Smooth muscle cell (in vitro differentiated cells): ENCODE measurements at regions not wholly inside any gene's neighbourhood (a gene's known extent, or its start where the extent isn't known, plus 50 kb on each side); places are given as distances from the start of the nearest gene placed in this dataset.
A peak's percentile ranks its signal among the peaks of the same experiment; 100 is the strongest.
"Not testable (repeated sequence)": the region's sequence is repeated elsewhere in the genome, so short reads cannot be mapped to it uniquely, and the experiment has no call there.

Experiments used
- DNase-seq: peaks from one replicate; lab custom pipeline; 2025; ENCODE audit not compliant: unreplicated experiment; lab: John Stamatoyannopoulos, UW
- H2AFZ ChIP-seq: fragments of 200-600 bp; sonication (generic); 2 replicates; pipeline ENCODE4 v1.6.0; 2016; ENCODE audit warnings: antibody characterized with exemption, low read depth, mild to moderate bottlenecking
- H3F3A ChIP-seq: fragments of 200-600 bp; sonication (generic); 2 replicates; pipeline ENCODE4 v1.6.0; 2017; ENCODE audit warnings: antibody characterized with exemption, low read depth
- H3K27ac ChIP-seq: fragments of 200-600 bp; sonication (generic); 2 replicates; pipeline ENCODE4 v1.5.1; 2016; ENCODE audit warnings: low read depth, mild to moderate bottlenecking
- H3K27me3 ChIP-seq: fragments of 200-600 bp; sonication (generic); 2 replicates; pipeline ENCODE4 v1.6.1; 2016; ENCODE audit warnings: low read depth, mild to moderate bottlenecking
- H3K36me3 ChIP-seq: fragments of 200-600 bp; sonication (generic); 2 replicates; pipeline ENCODE4 v1.5.1; 2016; ENCODE audit warnings: low read depth
- H3K4me1 ChIP-seq: fragments of 200-600 bp; sonication (generic); 2 replicates; pipeline ENCODE4 v1.5.1; 2016; ENCODE audit warnings: low read depth
- H3K4me2 ChIP-seq: fragments of 200-600 bp; sonication (generic); 2 replicates; pipeline ENCODE4 v1.6.0; 2016; ENCODE audit warnings: mild to moderate bottlenecking
- H3K4me3 ChIP-seq: fragments of 200-600 bp; sonication (generic); 2 replicates; pipeline ENCODE4 v1.5.1; 2016; ENCODE audit warnings: mild to moderate bottlenecking
- H3K79me2 ChIP-seq: fragments of 200-600 bp; sonication (generic); 2 replicates; pipeline ENCODE4 v1.6.0; 2016; ENCODE audit warnings: low read depth, mild to moderate bottlenecking
- H3K9ac ChIP-seq: fragments of 200-600 bp; sonication (generic); 2 replicates; pipeline ENCODE4 v1.6.0; 2016; ENCODE audit warnings: low read depth
- H3K9me3 ChIP-seq: fragments of 200-600 bp; sonication (generic); replicated peaks from 2 replicates; pipeline ENCODE4 v1.5.1; 2016; ENCODE audit warnings: low read depth
- H4K20me1 ChIP-seq: fragments of 200-600 bp; sonication (generic); 2 replicates; pipeline ENCODE4 v1.6.0; 2016; ENCODE audit warnings: low read depth
- WGBS: methylation state at CpG from one replicate; pipeline ENCODE4 v1.1.7; 2016; ENCODE audit warnings: low lambda C conversion rate; 5-methylcytosine and 5-hydroxymethylcytosine counted together
- TF ChIP-seq, protein P1 (sequence below): fragments of 200-600 bp; sonication (generic); IDR thresholded peaks from 2 replicates; pipeline ENCODE4 v1.5.1; 2017; ENCODE audit warnings: borderline replicate concordance, mild to moderate bottlenecking, antibody characterized with exemption; ENCODE audit not compliant: insufficient read depth, poor library complexity, severe bottlenecking

DNA sequence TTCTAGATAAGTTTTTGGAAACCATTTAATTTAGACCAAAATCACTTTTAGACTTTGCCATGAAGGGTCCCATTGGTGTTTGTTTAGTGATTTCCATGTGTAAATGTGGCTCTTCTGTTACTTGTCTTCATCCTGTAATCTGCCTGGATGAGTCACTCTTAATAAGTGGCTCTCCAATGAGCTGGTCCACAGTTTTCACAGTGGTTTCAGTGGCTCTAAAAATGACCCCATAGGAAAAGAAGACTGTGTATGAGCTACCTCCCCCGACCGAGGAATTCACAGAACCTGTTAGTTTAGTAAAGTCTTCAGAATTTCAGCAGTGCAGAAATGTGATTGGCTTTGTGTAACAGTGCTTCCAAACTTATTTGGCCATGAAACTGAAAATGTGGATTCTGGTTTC, 492.0 kb upstream of the MARCKS start:
- Histone ChIP-seq H3K27ac (peak overlapping the region; percentile 83), H2AFZ (peak overlapping the region; percentile 59), H3K79me2 (no peaks in the 10 kb centered on the region), H3F3A (peaks cover 16% of the 10 kb centered on the region), H3K9me3 (no peaks in the 10 kb centered on the region), H3K4me1 (peaks cover 14% of the 10 kb centered on the region), H3K4me3 (no peak overlapping the region), H4K20me1 (no peaks in the 10 kb centered on the region), H3K9ac (peak overlapping the region; percentile 27), H3K27me3 (no peaks in the 10 kb centered on the region), H3K36me3 (no peaks in the 10 kb centered on the region), H3K4me2 (peak overlapping the region; percentile 66)
- TF ChIP-seq, protein P1, sequence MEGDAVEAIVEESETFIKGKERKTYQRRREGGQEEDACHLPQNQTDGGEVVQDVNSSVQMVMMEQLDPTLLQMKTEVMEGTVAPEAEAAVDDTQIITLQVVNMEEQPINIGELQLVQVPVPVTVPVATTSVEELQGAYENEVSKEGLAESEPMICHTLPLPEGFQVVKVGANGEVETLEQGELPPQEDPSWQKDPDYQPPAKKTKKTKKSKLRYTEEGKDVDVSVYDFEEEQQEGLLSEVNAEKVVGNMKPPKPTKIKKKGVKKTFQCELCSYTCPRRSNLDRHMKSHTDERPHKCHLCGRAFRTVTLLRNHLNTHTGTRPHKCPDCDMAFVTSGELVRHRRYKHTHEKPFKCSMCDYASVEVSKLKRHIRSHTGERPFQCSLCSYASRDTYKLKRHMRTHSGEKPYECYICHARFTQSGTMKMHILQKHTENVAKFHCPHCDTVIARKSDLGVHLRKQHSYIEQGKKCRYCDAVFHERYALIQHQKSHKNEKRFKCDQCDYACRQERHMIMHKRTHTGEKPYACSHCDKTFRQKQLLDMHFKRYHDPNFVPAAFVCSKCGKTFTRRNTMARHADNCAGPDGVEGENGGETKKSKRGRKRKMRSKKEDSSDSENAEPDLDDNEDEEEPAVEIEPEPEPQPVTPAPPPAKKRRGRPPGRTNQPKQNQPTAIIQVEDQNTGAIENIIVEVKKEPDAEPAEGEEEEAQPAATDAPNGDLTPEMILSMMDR, result no peak
- DNase-seq, result no peak
- 44% methylated on average over 2 of the region's 2 CpGs for WGBS

DNA sequence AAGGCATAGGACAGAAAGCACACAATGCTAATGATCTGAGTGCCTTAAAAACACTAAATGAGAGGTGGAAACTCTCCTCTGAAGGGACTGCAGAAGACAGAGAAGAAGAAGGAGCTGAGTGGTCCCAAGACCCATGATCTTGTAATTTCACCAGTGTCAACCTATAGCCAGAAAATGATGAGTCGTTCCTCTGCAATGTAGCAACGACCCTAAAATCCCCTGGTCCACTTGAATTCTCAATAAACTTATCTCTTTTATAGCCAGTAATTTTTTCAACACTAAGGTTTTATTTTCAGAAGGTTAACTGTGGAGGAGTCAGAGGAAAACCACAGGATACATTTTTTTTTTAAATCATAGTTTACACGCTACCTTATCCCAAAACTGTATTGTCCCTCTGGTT, 490.6 kb upstream of the MARCKS start:
- peaks cover 11% of the 10 kb centered on the region for H3K4me1 ChIP-seq
- DNase-seq, result no peak

DNA sequence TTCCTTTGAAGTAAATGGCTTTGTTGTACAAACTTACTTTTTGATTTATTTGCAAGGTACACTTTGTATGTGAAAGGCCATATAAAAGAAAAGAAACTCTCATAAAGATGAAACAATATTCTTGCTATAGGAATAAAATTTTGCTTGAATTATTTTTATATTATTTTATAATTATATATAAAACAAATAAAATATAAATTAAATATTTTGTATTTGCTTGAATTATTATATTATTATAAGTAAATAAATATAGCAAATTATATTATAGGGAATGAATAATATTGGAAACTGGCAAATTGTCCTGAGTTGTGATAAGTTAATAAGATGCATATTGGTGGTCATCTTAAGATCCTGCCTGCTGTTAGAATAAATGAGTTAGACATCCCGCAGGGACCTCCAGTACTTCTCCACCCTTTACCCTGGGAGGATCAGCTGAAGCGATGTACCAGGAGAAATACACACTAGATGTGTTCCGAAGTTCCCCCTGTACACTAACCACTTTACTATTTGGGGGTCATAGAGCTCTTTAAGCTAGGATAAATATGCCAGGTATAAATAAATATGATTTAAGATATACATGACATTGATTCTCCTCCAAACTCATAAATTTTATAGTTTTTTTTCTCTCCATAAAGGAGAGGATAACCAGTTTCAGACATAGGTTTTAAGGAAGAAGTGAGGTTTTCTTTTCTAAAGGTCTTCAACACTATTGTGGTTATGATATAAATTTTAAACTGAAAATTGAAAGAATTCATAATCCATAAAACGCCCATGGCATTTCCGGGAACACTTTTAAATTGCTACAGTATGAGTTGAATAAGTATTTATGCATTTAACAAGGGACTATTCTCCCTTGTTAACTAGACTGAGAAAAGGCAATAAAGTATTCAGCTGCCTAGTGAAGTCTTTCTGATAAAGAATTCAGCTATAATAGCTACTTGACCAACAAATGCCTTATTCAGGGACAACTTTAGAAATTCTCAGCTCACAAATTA, 486.3 kb upstream of the MARCKS start:
- no peak overlapping the region for H3K27ac ChIP-seq
- no peak overlapping the region for H2AFZ ChIP-seq
- DNase-seq, result no peak
- H3K9me3 ChIP-seq, result no peaks in the 10 kb centered on the region
- no peaks in the 10 kb centered on the region for H3K27me3 ChIP-seq
- WGBS, result 89% methylated on average over 5 of the region's 5 CpGs
- H3K36me3 ChIP-seq, result no peaks in the 10 kb centered on the region
- no peak overlapping the region for H3K4me3 ChIP-seq
- TF ChIP-seq, protein P1, result no peak
- H3F3A ChIP-seq, result peaks cover 2% of the 10 kb centered on the region
- no peaks in the 10 kb centered on the region for H3K4me1 ChIP-seq
- no peak overlapping the region for H3K4me2 ChIP-seq
- no peak overlapping the region for H3K9ac ChIP-seq
- H4K20me1 ChIP-seq, result no peaks in the 10 kb centered on the region
- H3K79me2 ChIP-seq, result no peaks in the 10 kb centered on the region

More for the DNA sequence above, 490.6 kb upstream of the MARCKS start:
- Histone ChIP-seq H3K9ac (no peak overlapping the region), H2AFZ (peak overlapping the region; percentile 20), H3K36me3 (no peaks in the 10 kb centered on the region), H3K79me2 (no peaks in the 10 kb centered on the region), H3K4me3 (no peak overlapping the region), H3K4me2 (no peak overlapping the region), H3K27me3 (no peaks in the 10 kb centered on the region), H3K27ac (peak overlapping the region; percentile 83), H4K20me1 (no peaks in the 10 kb centered on the region), H3F3A (peaks cover 16% of the 10 kb centered on the region), H3K9me3 (no peaks in the 10 kb centered on the region)
- TF ChIP-seq, protein P1, result no peak
- 56% methylated on average over 3 of the region's 3 CpGs for WGBS

DNA sequence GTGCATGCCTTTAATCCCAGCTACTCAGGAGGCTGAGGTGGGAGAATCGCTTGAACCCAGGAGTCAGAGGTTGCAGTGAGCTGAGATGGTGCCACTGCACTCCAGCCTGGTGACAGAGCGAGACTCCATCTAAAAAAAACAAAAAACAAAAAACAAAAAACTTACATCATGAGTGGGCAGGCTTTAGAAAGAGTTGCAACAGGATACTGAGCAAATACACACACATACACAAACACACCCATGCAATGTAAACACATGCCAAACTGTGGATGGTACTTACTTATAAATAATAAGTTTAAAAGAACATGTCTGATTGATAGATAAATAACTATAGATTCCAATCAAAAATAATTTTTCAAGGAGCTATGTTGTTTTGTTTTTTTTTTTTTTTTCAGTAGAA, 481.7 kb upstream of the MARCKS start:
- not testable (repeated sequence) for H3K4me1 ChIP-seq, H3K4me3 ChIP-seq

More for the DNA sequence above, 481.7 kb upstream of the MARCKS start:
- not testable (repeated sequence) for H3K27ac ChIP-seq, H3K27me3 ChIP-seq, H4K20me1 ChIP-seq, H3F3A ChIP-seq, H3K36me3 ChIP-seq, H3K9ac ChIP-seq, H3K79me2 ChIP-seq, DNase-seq, H3K9me3 ChIP-seq, H3K4me2 ChIP-seq
- 93% methylated on average over 2 of the region's 2 CpGs for WGBS
- H2AFZ ChIP-seq, result peak overlapping the region; percentile 53
